HCT116 (cell line): ENCODE measurements at regions not wholly inside any gene's neighbourhood (a gene's known extent, or its start where the extent isn't known, plus 50 kb on each side); places are given as distances from the start of the nearest gene placed in this dataset.

Experiments used
- ATAC-seq: fragments of 200-7000 bp; cut with Tn5 transposase; 2 replicates; pipeline ENCODE4 v1.9.1; 2020; ENCODE audit warnings: mild to moderate bottlenecking, moderate library complexity
- BruUV-seq: library from RNA; stranded (reverse); fragments of 400-500 nt; replicated peaks from 2 replicates; lab custom pipeline; 2021; lab: Mats Ljungman, UMichigan
- CTCF ChIA-PET: fragments of 300-600 bp; sonication (Branson Sonifier 250); formaldehyde crosslinking; loops from one replicate; lab custom pipeline; 2021; ENCODE audit warnings: antibody characterized with exemption; lab: Charles Lee
- POLR2A ChIA-PET: fragments of 300-600, 350-600 bp; sonication (Branson Sonifier 250); formaldehyde crosslinking; loops from one replicate; lab custom pipeline; 2021; ENCODE audit warnings: antibody characterized with exemption; lab: Charles Lee
- RAD21 ChIA-PET, 2 experiments: fragments of 300-600 bp; sonication (Branson Sonifier 250); formaldehyde crosslinking; loops; one replicate each; lab custom pipeline; 2023; ENCODE audit warnings: low total read pairs in 2 of 2; ENCODE audit not compliant: uncharacterized antibody in 2 of 2, unreplicated experiment in 2 of 2, low non-redundant PET in 1 of 2; lab: Charles Lee
- DNase-seq: peaks from one replicate; pipeline ENCODE4 v3.0.0-alpha.2; 2010; ENCODE audit warnings: low read depth, low spot score
- H2AFZ ChIP-seq: fragments of 200-600 bp; shearing (Covaris generic), sonication (generic); 2 replicates; pipeline ENCODE4 v1.6.1; 2017; ENCODE audit warnings: low read depth, mixed run types, mixed read lengths, antibody characterized with exemption, low read length; ENCODE audit not compliant: poor library complexity, severe bottlenecking
- H3K27ac ChIP-seq: 2 replicates; pipeline ENCODE4 v1.5.1; 2012; ENCODE audit warnings: low read depth, low read length
- H3K27me3 ChIP-seq: fragments of 200-600 bp; sonication (generic); 2 replicates; pipeline ENCODE4 v1.6.1; 2016; ENCODE audit warnings: mixed run types, low read length, mixed read lengths; ENCODE audit not compliant: insufficient read depth
- H3K36me3 ChIP-seq, 2 experiments: fragments of 200-500 bp in 1 of 2; fragments of 200-600 bp in 1 of 2; sonication (Bioruptor generic) in 1 of 2; sonication (generic) in 1 of 2; 2 replicates each; pipeline versions ENCODE4 v1.5.1 to v1.6.1; 2014 to 2016; ENCODE audit warnings: low read length in 2 of 2, inconsistent platforms in 1 of 2, mixed read lengths in 1 of 2, mixed run types in 1 of 2; ENCODE audit not compliant: insufficient read depth in 2 of 2, control insufficient read depth in 1 of 2
- H3K4me1 ChIP-seq, 2 experiments: fragments of 200-600 bp in 1 of 2; sonication (generic) in 1 of 2; 2 replicates each; pipeline versions ENCODE4 v1.5.1 to v1.6.1; 2012 to 2017; ENCODE audit warnings: low read length in 2 of 2, inconsistent platforms in 1 of 2, mild to moderate bottlenecking in 1 of 2, mixed read lengths in 1 of 2, mixed run types in 1 of 2, moderate library complexity in 1 of 2; ENCODE audit not compliant: insufficient read depth in 2 of 2, control insufficient read depth in 1 of 2
- H3K4me2 ChIP-seq: fragments of 200-600 bp; sonication (generic); 2 replicates; pipeline ENCODE4 v1.6.1; 2017; ENCODE audit warnings: mixed run types, low read length, mixed read lengths
- H3K4me3 ChIP-seq, 2 experiments: fragments of 200-600 bp in 1 of 2; sonication (generic) in 1 of 2; replicated peaks in 1 of 2; 2 replicates each; pipeline ENCODE4 v1.5.1; 2011 to 2016; ENCODE audit warnings: low read length in 2 of 2, control low read depth in 1 of 2, low read depth in 1 of 2, mild to moderate bottlenecking in 1 of 2, mixed read lengths in 1 of 2, mixed run types in 1 of 2
- H3K79me2 ChIP-seq: fragments of 200-600 bp; sonication (generic); 2 replicates; pipeline ENCODE4 v1.6.1; 2017; ENCODE audit warnings: mild to moderate bottlenecking, mixed run types, low read length, moderate library complexity, mixed read lengths; ENCODE audit not compliant: insufficient read depth
- H3K9ac ChIP-seq: fragments of 200-600 bp; sonication (generic); 2 replicates; pipeline ENCODE4 v1.6.1; 2016; ENCODE audit warnings: low read length, mixed read lengths
- H3K9me2 ChIP-seq: fragments of 200-600 bp; sonication (generic), shearing (Covaris generic); 2 replicates; pipeline ENCODE4 v1.6.1; 2017; ENCODE audit warnings: mixed run types, mild to moderate bottlenecking, moderate library complexity; ENCODE audit not compliant: insufficient read depth
- H3K9me3 ChIP-seq, 2 experiments: fragments of 200-500 bp in 1 of 2; fragments of 200-600 bp in 1 of 2; sonication (Bioruptor generic) in 1 of 2; sonication (generic) in 1 of 2; 2 replicates each; pipeline ENCODE4 v1.6.1; 2014 to 2017; ENCODE audit warnings: low read length in 2 of 2, mixed read lengths in 2 of 2, inconsistent platforms in 1 of 2, low read depth in 1 of 2, mild to moderate bottlenecking in 1 of 2, mixed run types in 1 of 2, moderate library complexity in 1 of 2; ENCODE audit not compliant: control insufficient read depth in 1 of 2, insufficient read depth in 1 of 2
- H4K20me1 ChIP-seq: fragments of 200-600 bp; sonication (generic), shearing (Covaris generic); 2 replicates; pipeline ENCODE4 v1.6.1; 2017; ENCODE audit warnings: mixed run types, mild to moderate bottlenecking, moderate library complexity; ENCODE audit not compliant: insufficient read depth
- CEBPB ChIP-seq: IDR thresholded peaks from 2 replicates; pipeline ENCODE4 v1.6.1; 2012; ENCODE audit warnings: low read depth
- EGR1 ChIP-seq: IDR thresholded peaks from 2 replicates; pipeline ENCODE4 v1.6.1; 2012; ENCODE audit warnings: low read depth
- FOSL1 ChIP-seq: IDR thresholded peaks from 2 replicates; pipeline ENCODE4 v1.6.1; 2012; ENCODE audit warnings: low read depth
- JUND ChIP-seq: IDR thresholded peaks from 2 replicates; pipeline ENCODE4 v1.6.1; 2012
- MAX ChIP-seq: IDR thresholded peaks from 2 replicates; pipeline ENCODE4 v1.6.1; 2012
- POLR2AphosphoS5 ChIP-seq: IDR thresholded peaks from 2 replicates; pipeline ENCODE4 v1.6.1; 2011; ENCODE audit warnings: mild to moderate bottlenecking, low read depth, low read length, moderate library complexity
- RAD21 ChIP-seq: IDR thresholded peaks from 2 replicates; pipeline ENCODE4 v1.6.1; 2012; ENCODE audit warnings: low read depth, mild to moderate bottlenecking
- SP1 ChIP-seq: IDR thresholded peaks from 2 replicates; pipeline ENCODE4 v1.6.1; 2012; ENCODE audit warnings: low read depth
- SRF ChIP-seq: IDR thresholded peaks from 2 replicates; pipeline ENCODE4 v1.6.1; 2012; ENCODE audit warnings: low read depth
- TCF7L2 ChIP-seq: IDR thresholded peaks from 2 replicates; pipeline ENCODE4 v1.7.0; 2011; ENCODE audit warnings: borderline replicate concordance, inconsistent platforms; ENCODE audit not compliant: insufficient read depth, insufficient read length; ENCODE audit errors: extremely low read depth
- ZBTB33 ChIP-seq: IDR thresholded peaks from 2 replicates; pipeline ENCODE4 v1.6.1; 2011; ENCODE audit warnings: mild to moderate bottlenecking, low read length, moderate library complexity; ENCODE audit not compliant: insufficient replicate concordance; ENCODE audit errors: extremely low read depth
- ZFX ChIP-seq: fragments of 450-650 bp; IDR thresholded peaks from 2 replicates; pipeline ENCODE4 v1.6.1; 2017
- intact Hi-C: fragments of 100-400 bp; cut with micrococcal nuclease; formaldehyde crosslinking; loops from 2 replicates; pipeline ENCODE4 v1.10.0; 2022
- TF ChIP-seq, protein P1 (sequence below): IDR thresholded peaks from 2 replicates; pipeline ENCODE4 v1.6.1; 2012

- ChIA-PET RAD21 (no interaction called here), CTCF (no interaction called here), POLR2A (no interaction called here)
- Histone ChIP-seq H3K36me3 (no peaks in the 10 kb centered on the region), H4K20me1 (no peaks in the 10 kb centered on the region), H3K4me1 (no peaks in the 10 kb centered on the region), H3K4me3 (no peak overlapping the region), H3K9ac (no peak overlapping the region), H3K9me3 (no peaks in the 10 kb centered on the region), H3K27ac (no peak overlapping the region), H3K9me2 (no peaks in the 10 kb centered on the region), H2AFZ (no peak overlapping the region), H3K4me2 (no peak overlapping the region), H3K27me3 (no peaks in the 10 kb centered on the region), H3K79me2 (no peaks in the 10 kb centered on the region)
- ATAC-seq (no peak), DNase-seq (no peak)
- intact Hi-C loops, result no loop called here
- BruUV-seq, result no TSS peak
- TF ChIP-seq MAX (no peak), ZBTB33 (no peak), POLR2AphosphoS5 (no peak), RAD21 (no peak), ZFX (no peak)
Measured at GRCh38 chr6:74755778-74756177, 450.1 kb downstream of the COL12A1 start.

DNA sequence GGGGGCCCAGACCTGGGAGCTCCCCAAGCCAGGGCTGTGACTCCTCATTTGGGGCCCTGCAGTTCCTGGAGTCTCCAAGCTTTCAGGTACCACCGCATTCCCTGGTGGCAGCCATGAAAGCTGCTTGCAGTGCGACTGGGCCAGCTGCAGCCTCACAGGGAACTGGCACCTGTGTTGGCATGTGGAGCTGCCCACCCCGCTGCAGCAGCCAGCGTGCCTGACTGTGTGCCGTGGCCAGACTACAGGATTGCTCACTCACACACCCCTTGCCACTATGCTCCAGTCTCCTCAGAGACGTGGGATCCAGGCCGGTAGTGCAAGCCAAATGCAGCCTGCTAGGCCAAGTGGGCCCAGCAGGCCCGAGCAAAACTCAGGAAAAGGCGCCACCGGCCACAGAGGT lies 450.7 kb downstream of the COL12A1 start:
- BruUV-seq, result no TSS peak
- no peaks in the 10 kb centered on the region for H3K27me3 ChIP-seq
- no peak overlapping the region for H3K4me3 ChIP-seq
- ATAC-seq, result no peak
- ChIA-PET RAD21 (no interaction called here), CTCF (interaction anchor here (1.2 kb wide), 1 partner anchor 454 kb away, joined by 4 read pairs; no protein-coding TSS in a partner anchor), POLR2A (no interaction called here)
- H4K20me1 ChIP-seq, result no peaks in the 10 kb centered on the region
- H3K27ac ChIP-seq, result no peak overlapping the region
- no peaks in the 10 kb centered on the region for H3K79me2 ChIP-seq
- intact Hi-C loops, result no loop called here
- DNase-seq, result no peak
- H3K36me3 ChIP-seq, result no peaks in the 10 kb centered on the region
- no peak overlapping the region for H3K4me2 ChIP-seq
- H3K9me3 ChIP-seq, result no peaks in the 10 kb centered on the region
- H3K9ac ChIP-seq, result no peak overlapping the region
- H2AFZ ChIP-seq, result no peak overlapping the region
- H3K4me1 ChIP-seq, result no peaks in the 10 kb centered on the region
- no peaks in the 10 kb centered on the region for H3K9me2 ChIP-seq
- TF ChIP-seq EGR1 (no peak), CEBPB (no peak), TCF7L2 (no peak), SP1 (no peak), ZBTB33 (no peak), MAX (no peak), ZFX (no peak), FOSL1 (no peak), SRF (no peak), JUND (no peak)
- TF ChIP-seq, protein P1, sequence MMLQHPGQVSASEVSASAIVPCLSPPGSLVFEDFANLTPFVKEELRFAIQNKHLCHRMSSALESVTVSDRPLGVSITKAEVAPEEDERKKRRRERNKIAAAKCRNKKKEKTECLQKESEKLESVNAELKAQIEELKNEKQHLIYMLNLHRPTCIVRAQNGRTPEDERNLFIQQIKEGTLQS, result no peak
